HG02885 (cell line): ENCODE measurements at regions not wholly inside any gene's neighbourhood (a gene's known extent, or its start where the extent isn't known, plus 50 kb on each side); places are given as distances from the start of the nearest gene placed in this dataset.

Experiments used
- ATAC-seq: cut with Tn5 transposase; IDR thresholded peaks from one replicate; pipeline ENCODE4 v1.9.1; 2021; ENCODE audit warnings: mild to moderate bottlenecking; ENCODE audit not compliant: unreplicated experiment, poor library complexity

DNA sequence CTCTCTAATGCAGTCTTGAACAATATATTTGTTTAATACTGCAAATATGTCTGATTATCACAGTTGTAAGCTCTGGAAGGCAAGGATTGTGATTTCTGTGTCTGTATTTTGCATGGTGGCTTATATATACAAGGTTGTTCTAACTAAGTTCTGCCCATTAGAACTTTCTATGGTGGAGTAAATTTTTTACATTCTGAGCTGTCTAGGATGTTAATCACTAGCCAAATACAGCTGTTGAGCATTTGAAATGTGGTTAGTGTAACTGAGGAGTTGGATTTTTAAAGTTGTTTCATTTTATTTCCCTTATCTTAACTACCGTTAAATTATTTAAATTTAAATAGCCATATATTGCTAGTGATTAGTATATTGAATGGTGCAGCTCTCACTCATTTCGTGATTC, 64.3 kb upstream of the DMRTA1 start:
- no peak for ATAC-seq

GRCh38 chr9:22383718-22384117, 62.9 kb upstream of the DMRTA1 start:
- no peak for ATAC-seq

GRCh38 chr9:22389271-22389670, 57.4 kb upstream of the DMRTA1 start:
- ATAC-seq = no peak

- ATAC-seq = no peak
Observed at GRCh38 chr9:22392523-22392922, 54.1 kb upstream of the DMRTA1 start.

- no peak for ATAC-seq
Observed at GRCh38 chr9:22395687-22396141, 50.9 kb upstream of the DMRTA1 start.
